H1 (cell line): ENCODE measurements at regions not wholly inside any gene's neighbourhood (a gene's known extent, or its start where the extent isn't known, plus 50 kb on each side); places are given as distances from the start of the nearest gene placed in this dataset.

Experiments
- CBX5 ChIP-seq: fragments of 300-800, 300-1000 bp; sonication (generic); IDR thresholded peaks from 2 replicates; pipeline ENCODE4 v1.7.1; 2016; ENCODE audit warnings: antibody characterized with exemption, low read length, low read depth
- CHD2 ChIP-seq: IDR thresholded peaks from 2 replicates; pipeline ENCODE4 v1.6.1; 2012; ENCODE audit warnings: low read length, improper control_type of control experiment
- EGR1 ChIP-seq: IDR thresholded peaks from 2 replicates; pipeline ENCODE4 v1.6.1; 2011; ENCODE audit warnings: low read depth, low read length, borderline replicate concordance
- JUND ChIP-seq: IDR thresholded peaks from 2 replicates; pipeline ENCODE4 v1.6.1; 2011; ENCODE audit warnings: mild to moderate bottlenecking, improper control_type of control experiment, low read length
- KDM4A ChIP-seq: IDR thresholded peaks from one replicate; pipeline ENCODE4 v1.7.1; 2012; ENCODE audit warnings: low read depth, mild to moderate bottlenecking, moderate library complexity, low read length, inconsistent platforms; ENCODE audit not compliant: severe bottlenecking
- PHF8 ChIP-seq: fragments of 200-600 bp; sonication (generic); conservative IDR thresholded peaks from 2 replicates; pipeline ENCODE4 v1.7.1; 2012; ENCODE audit warnings: low read depth, mild to moderate bottlenecking, inconsistent platforms, low read length, moderate library complexity
- ZNF274 ChIP-seq: IDR thresholded peaks from 2 replicates; pipeline ENCODE4 v1.7.0; 2012; ENCODE audit warnings: low read length, borderline replicate concordance; ENCODE audit errors: extremely low read depth
- TF ChIP-seq, protein P1 (sequence below), 3 experiments: IDR thresholded peaks; 1 replicate in 2 of 3; 2 replicates in 1 of 3; pipeline versions ENCODE4 v1.5.1 to v1.6.1; 2011; ENCODE audit warnings: low read length in 3 of 3, mild to moderate bottlenecking in 3 of 3, inconsistent platforms in 2 of 3, low read depth in 1 of 3, moderate library complexity in 1 of 3; ENCODE audit not compliant: insufficient read depth in 1 of 3; ENCODE audit errors: control extremely low read depth in 1 of 3

DNA sequence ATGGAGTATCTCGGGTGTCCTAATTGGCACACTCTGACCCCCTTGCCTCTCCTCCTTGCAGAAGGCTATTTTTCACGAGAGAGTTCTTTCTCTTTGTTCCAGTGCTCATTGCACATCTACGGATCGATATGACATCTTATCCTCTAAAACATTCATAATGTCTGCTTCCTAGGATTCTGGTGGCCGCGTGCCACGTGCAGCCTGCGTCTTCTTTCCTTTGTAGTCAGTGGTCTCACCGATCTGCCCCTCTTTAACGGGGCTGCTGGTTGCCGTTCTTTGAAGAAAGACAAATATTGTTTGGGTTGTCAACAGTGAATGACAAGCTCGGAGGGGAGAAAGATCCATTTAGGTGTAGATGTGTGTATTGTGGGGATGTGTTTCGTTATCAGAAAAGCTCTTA is 252.4 kb upstream of the WWC1 start:
- TF ChIP-seq, protein P1, sequence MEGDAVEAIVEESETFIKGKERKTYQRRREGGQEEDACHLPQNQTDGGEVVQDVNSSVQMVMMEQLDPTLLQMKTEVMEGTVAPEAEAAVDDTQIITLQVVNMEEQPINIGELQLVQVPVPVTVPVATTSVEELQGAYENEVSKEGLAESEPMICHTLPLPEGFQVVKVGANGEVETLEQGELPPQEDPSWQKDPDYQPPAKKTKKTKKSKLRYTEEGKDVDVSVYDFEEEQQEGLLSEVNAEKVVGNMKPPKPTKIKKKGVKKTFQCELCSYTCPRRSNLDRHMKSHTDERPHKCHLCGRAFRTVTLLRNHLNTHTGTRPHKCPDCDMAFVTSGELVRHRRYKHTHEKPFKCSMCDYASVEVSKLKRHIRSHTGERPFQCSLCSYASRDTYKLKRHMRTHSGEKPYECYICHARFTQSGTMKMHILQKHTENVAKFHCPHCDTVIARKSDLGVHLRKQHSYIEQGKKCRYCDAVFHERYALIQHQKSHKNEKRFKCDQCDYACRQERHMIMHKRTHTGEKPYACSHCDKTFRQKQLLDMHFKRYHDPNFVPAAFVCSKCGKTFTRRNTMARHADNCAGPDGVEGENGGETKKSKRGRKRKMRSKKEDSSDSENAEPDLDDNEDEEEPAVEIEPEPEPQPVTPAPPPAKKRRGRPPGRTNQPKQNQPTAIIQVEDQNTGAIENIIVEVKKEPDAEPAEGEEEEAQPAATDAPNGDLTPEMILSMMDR (IDR thresholded peaks at IDR 0.05; ENCODE audit: control extremely low read depth in 1 of 3, insufficient read depth in 1 of 3, low read depth in 1 of 3, low read length in 3 of 3), result no peak
- TF ChIP-seq JUND, result no peak
- no peak for TF ChIP-seq PHF8
- TF ChIP-seq ZNF274, result no peak
- no peak for TF ChIP-seq CBX5
- TF ChIP-seq KDM4A, result no peak
- no peak for TF ChIP-seq EGR1
- TF ChIP-seq CHD2, result no peak
